ENCODE measurements at regions not wholly inside any gene's neighbourhood (a gene's known extent, or its start where the extent isn't known, plus 50 kb on each side); places are given as distances from the start of the nearest gene placed in this dataset.
"Not testable (repeated sequence)": the region's sequence is repeated elsewhere in the genome, so short reads cannot be mapped to it uniquely, and the experiment has no call there.

DNA sequence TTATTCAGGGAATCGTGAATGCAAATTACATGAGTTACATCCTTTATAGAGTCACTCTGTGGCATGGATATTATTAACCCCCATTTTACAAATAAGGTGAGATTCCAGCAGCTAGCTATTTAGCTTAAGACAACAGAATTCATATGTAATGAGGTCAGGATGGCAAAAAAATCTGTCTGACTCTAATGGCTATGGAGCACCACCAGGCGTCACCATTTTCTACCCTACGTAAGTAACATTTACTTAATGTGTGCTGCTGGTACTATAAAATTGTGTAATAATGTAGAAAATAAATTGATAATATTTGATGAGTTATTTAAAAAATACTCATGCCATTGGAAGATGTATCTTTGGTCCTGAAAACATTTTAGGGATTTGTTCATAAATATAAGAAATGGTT is 2040.1 kb upstream of the LRRTM1 start:
- Mint-ChIP-seq H3K27me3 (no peaks in the 10 kb centered on the region), H3K4me1 (no peaks in the 10 kb centered on the region), H3K9me3 (no peaks in the 10 kb centered on the region), H3K4me3 (no peak overlapping the region), H3K27ac (no peak overlapping the region), H3K36me3 (ENCODE audit: low read depth) (no peaks in the 10 kb centered on the region)
- no peak for DNase-seq
- intact Hi-C loops (cut with micrococcal nuclease), result no loop called here

DNA sequence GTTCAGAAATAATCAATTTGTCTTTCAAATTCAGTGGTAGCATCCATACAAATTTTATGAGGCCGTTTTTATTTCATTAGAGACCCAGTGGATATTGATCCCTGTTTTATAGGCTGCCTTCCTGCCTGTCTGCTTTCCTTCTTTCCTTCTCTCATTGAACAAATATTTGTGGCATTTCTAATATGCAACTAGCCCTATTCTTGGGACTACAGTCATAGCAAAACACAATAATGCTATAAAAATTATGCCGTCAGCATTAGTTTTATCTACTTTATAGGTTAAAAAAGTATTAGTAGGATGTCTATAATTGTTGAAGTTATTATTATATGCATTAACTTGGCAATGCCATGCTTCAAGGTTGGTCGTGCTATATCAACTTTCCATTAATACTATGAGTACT is 2037.8 kb upstream of the LRRTM1 start:
- DNase-seq, result no peak
- Mint-ChIP-seq H3K27me3 (no peaks in the 10 kb centered on the region), H3K4me3 (no peak overlapping the region), H3K4me1 (no peaks in the 10 kb centered on the region), H3K9me3 (no peaks in the 10 kb centered on the region), H3K36me3 (ENCODE audit: low read depth) (no peaks in the 10 kb centered on the region), H3K27ac (no peak overlapping the region)
- intact Hi-C loops (cut with micrococcal nuclease), result no loop called here

DNA sequence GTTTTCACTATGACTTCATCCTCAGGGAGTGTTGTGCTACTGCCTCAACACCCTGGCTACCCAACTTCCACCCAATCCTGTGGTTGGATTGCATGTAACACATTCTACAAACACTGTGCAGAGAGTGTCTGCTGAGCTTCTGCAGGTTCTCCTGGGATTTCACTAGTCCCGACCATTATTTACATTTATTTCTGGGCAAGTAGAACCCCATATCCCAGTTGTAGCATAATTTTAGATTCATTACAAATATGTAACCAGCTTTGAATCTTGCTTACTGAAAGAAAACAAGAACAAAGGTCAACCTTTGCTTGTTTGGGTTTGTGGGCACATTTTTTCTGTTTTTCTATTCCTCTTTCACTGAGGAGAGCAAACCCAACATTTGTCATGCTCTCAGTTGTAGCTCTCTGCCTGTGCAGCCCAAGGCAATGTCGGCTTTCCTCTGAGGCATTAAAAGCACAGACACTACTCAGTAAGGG is 2036.1 kb upstream of the LRRTM1 start:
- no peaks in the 10 kb centered on the region for H3K27me3 Mint-ChIP-seq
- no peak overlapping the region for H3K27ac Mint-ChIP-seq
- no peaks in the 10 kb centered on the region for H3K4me1 Mint-ChIP-seq
- DNase-seq, result no peak
- no peak overlapping the region for H3K4me3 Mint-ChIP-seq
- no peaks in the 10 kb centered on the region for H3K9me3 Mint-ChIP-seq
- H3K36me3 Mint-ChIP-seq (ENCODE audit: low read depth), result no peaks in the 10 kb centered on the region
- intact Hi-C loops (cut with micrococcal nuclease), result no loop called here

DNA sequence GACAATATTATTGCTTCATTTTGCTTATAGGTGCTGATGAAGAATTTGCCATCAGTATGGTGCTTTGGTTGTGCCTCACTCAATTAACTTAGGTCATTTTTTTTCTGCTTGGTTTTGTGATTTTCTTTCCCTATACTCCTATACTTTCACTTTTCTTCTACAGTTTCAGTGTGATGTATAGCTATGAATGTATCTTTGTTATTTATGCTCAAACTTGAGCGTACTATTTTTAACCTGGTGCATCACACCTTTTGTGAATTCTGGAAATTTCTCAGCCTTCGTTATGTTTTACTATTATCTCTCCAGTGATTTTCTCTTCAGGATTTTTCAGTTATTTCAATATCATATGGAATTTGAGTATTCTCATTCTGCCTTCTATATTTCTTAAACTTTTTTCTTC is 2035.3 kb upstream of the LRRTM1 start:
- Mint-ChIP-seq H3K27ac (no peak overlapping the region), H3K36me3 (ENCODE audit: low read depth) (no peaks in the 10 kb centered on the region), H3K4me1 (no peaks in the 10 kb centered on the region), H3K4me3 (no peak overlapping the region), H3K9me3 (no peaks in the 10 kb centered on the region), H3K27me3 (no peaks in the 10 kb centered on the region)
- intact Hi-C loops (cut with micrococcal nuclease), result no loop called here
- DNase-seq, result no peak

DNA sequence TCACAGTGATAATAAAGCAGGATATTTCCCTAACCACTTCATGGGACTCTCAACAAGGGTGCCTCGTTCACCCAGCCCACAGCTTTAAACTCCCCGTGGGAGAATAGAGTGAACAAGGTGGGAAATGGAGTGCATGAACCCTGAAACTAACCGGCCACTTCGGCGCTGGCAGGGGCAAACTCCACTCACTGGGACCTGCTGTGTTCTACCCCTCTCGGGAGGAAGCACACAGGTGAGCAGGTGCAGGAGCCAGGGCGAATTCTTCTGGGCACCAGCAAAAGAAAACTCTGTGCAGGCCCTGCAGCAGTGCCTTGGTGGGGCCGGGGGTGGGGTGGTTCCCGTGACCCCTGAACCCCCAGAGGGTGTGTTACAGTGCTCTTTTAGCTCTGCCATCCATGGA is 2029.1 kb upstream of the LRRTM1 start:
- H3K4me1 Mint-ChIP-seq, result no peaks in the 10 kb centered on the region
- H3K4me3 Mint-ChIP-seq, result no peak overlapping the region
- DNase-seq, result no peak
- intact Hi-C loops (cut with micrococcal nuclease), result no loop called here
- H3K9me3 Mint-ChIP-seq, result no peaks in the 10 kb centered on the region
- H3K36me3 Mint-ChIP-seq (ENCODE audit: low read depth), result no peaks in the 10 kb centered on the region
- H3K27ac Mint-ChIP-seq, result no peak overlapping the region
- no peaks in the 10 kb centered on the region for H3K27me3 Mint-ChIP-seq

DNA sequence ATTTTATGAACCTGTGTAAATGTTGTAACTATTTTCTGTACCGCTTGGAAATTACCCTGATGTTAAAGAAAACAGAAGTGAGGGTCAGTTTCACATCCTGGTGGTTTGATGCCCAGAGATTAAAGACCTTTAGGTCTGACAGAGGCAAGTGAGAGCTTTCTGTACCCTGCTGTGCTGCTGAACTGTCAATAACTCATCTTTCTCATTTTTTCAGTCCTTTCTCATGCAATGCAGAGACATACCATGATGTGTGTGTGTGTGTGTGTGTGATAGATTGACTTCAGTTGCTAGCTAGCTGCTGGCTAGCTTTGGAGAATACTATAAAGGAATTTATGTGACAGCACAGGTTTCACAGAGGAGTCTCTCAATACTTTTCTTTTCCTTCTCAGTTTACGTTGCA is 2025.6 kb upstream of the LRRTM1 start:
- Mint-ChIP-seq H3K27me3 (no peaks in the 10 kb centered on the region), H3K9me3 (peaks cover 6% of the 10 kb centered on the region), H3K4me3 (no peak overlapping the region), H3K36me3 (ENCODE audit: low read depth) (no peaks in the 10 kb centered on the region), H3K27ac (no peak overlapping the region), H3K4me1 (no peaks in the 10 kb centered on the region)
- no peak for DNase-seq
- intact Hi-C loops (cut with micrococcal nuclease), result no loop called here

DNA sequence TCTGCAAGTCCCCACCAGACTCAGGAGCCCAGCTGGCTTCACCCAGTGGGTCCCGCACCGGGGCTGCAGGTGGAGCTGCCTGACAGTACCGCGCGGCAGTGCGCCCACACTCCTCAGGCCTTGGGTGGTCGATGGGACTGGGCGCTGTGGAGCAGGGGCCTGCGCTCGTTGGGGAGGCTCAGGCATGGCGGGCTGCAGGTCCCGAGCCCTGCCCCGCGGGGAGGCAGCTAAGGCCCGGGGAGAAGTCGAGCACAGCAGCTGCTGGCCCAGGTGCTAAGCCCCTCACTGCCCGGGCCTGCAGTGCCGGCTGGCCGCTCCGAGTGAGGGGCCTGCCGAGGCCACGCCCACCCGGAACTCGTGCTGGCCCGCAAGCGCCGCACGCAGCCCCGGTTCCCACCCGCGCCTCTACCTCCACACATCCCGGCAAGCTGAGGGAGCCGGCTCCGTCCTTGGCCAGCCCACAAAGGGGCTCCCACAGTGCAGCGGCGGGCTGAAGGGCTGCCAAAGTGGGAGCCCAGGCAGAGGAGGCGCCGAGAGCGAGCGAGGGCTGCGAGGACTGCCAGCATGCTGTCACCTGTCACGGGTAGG is 2021.7 kb upstream of the LRRTM1 start:
- H3K27ac Mint-ChIP-seq; H3K4me3 Mint-ChIP-seq; DNase-seq; intact Hi-C loops (cut with micrococcal nuclease); H3K4me1 Mint-ChIP-seq; H3K27me3 Mint-ChIP-seq; H3K9me3 Mint-ChIP-seq; H3K36me3 Mint-ChIP-seq (ENCODE audit: low read depth): not testable (repeated sequence)

DNA sequence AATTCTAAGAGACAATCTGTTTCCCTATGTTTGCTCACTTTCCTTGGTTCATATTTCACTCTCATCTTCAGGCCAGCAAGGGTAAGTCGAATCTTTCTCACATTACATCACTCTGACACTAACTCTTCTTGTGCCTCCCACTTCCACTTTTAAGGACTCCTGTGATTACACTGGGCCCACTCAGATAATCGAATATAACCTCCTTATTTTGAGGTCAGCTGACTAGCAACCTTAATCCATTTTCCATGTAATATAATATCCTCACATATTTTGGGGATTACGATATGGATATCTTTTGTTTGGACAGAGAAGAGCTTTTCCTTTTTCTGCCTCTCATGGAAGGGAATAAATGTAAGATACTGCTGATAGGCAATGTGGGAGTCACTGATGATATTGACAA is 2015.7 kb upstream of the LRRTM1 start:
- Mint-ChIP-seq H3K4me3 (no peak overlapping the region), H3K36me3 (ENCODE audit: low read depth) (no peaks in the 10 kb centered on the region), H3K4me1 (no peaks in the 10 kb centered on the region), H3K27ac (no peak overlapping the region), H3K27me3 (no peaks in the 10 kb centered on the region), H3K9me3 (peaks cover 4% of the 10 kb centered on the region)
- intact Hi-C loops (cut with micrococcal nuclease), result no loop called here
- no peak for DNase-seq

DNA sequence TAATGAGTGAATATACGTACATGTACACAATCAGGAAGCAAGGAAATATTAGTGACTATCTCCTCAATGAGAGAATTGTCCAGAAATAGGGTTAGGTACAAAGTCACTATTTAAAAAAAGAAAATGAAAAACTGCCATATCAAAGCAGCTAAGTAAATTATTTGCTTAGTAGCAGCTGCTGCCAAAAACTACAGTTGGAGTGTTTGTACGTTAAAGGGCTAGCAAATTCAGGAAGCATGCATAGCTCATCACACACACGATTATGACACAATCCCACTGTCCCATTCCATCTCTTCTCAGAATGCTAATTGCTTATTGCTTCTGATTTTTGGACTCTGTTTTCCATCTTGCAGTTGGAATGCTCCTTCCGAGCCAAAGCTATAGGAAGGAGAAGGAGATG is 2012.5 kb upstream of the LRRTM1 start:
- no peaks in the 10 kb centered on the region for H3K27me3 Mint-ChIP-seq
- H3K9me3 Mint-ChIP-seq, result no peaks in the 10 kb centered on the region

DNA sequence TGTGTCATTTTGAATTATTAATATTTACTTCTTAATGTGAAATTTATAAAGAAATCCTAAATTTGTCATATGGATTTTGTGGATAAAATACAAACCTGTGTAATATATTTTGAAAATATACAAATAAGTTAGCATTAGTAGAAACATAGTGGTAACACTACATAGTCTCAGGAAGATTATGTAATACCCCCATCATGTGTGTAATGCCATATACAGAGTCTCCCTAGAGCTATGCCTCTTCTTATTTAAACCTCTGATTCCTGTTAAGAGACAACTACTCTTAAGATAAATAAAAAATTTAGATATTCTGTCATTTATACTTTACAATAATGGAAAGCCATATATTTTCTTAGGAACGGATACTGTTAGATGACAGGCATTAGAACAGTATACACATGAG is 2012.0 kb upstream of the LRRTM1 start:
- Mint-ChIP-seq H3K4me1 (no peaks in the 10 kb centered on the region), H3K27me3 (no peaks in the 10 kb centered on the region), H3K4me3 (no peak overlapping the region), H3K36me3 (ENCODE audit: low read depth) (no peaks in the 10 kb centered on the region), H3K27ac (no peak overlapping the region), H3K9me3 (no peaks in the 10 kb centered on the region)
- intact Hi-C loops (cut with micrococcal nuclease), result no loop called here
- no peak for DNase-seq

More for the DNA sequence above, 2012.5 kb upstream of the LRRTM1 start:
- H3K27ac Mint-ChIP-seq, result no peak overlapping the region
- intact Hi-C loops (cut with micrococcal nuclease), result no loop called here
- H3K4me1 Mint-ChIP-seq, result no peaks in the 10 kb centered on the region
- H3K4me3 Mint-ChIP-seq, result no peak overlapping the region
- H3K36me3 Mint-ChIP-seq (ENCODE audit: low read depth), result no peaks in the 10 kb centered on the region
- no peak for DNase-seq

DNA sequence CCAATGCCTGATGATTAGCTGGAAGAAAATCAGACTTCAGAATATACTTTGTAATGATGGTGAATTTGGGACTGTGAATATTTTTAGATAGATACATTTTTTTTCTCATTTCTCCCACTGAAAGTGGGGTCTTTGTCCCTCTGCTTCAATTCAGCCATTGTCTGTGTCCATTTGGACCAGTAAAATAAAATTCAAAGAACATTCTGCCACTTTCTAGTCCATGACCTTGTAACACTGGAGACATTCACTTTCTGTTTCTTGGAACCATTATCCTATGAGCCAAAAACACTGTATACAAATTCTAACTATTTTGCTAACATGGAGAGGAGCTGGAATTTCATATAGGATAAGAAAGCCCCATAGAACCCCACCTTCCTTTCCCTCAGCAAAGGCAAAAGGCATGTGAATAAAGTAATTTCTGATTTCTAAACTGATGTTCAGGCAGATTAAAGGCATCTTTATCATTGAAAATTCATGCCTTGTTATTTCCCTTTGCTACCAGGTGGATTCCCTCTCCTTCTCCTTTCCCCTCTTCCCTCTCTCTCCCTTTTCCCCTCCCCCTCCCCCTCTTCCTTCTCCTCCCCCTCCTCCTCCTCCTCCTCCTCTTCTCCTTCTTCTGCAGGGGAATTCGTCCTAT is 2010.4 kb upstream of the LRRTM1 start:
- H3K9me3 Mint-ChIP-seq, result no peaks in the 10 kb centered on the region
- H3K4me1 Mint-ChIP-seq, result no peaks in the 10 kb centered on the region
- H3K27ac Mint-ChIP-seq, result no peak overlapping the region
- H3K27me3 Mint-ChIP-seq, result no peaks in the 10 kb centered on the region
- DNase-seq, result no peak
- no peak overlapping the region for H3K4me3 Mint-ChIP-seq
- intact Hi-C loops (cut with micrococcal nuclease), result no loop called here
- H3K36me3 Mint-ChIP-seq (ENCODE audit: low read depth), result no peaks in the 10 kb centered on the region

DNA sequence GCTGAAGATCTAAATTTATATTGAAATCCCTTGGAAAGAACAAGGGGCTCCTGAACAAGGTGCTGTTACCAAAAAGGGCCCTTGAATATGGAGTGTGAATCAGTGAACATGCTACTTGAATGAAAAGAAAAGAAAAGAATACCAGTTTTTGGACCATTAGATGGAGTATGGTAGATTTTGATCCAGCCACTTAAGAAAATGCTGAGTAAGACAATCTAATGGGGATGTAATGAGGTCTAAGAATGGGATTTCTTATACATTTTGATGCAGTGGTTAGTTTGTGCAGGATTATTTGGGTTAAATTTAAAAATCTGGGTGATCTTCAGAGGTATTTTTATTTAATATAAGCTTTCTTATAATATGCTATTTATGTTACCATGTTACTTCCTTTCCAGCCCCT is 2003.0 kb upstream of the LRRTM1 start:
- no peaks in the 10 kb centered on the region for H3K36me3 Mint-ChIP-seq (ENCODE audit: low read depth)
- H3K27me3 Mint-ChIP-seq, result no peaks in the 10 kb centered on the region
- intact Hi-C loops (cut with micrococcal nuclease), result no loop called here
- no peak overlapping the region for H3K27ac Mint-ChIP-seq
- no peak for DNase-seq
- no peak overlapping the region for H3K4me3 Mint-ChIP-seq
- H3K9me3 Mint-ChIP-seq, result peaks cover 7% of the 10 kb centered on the region
- no peaks in the 10 kb centered on the region for H3K4me1 Mint-ChIP-seq

DNA sequence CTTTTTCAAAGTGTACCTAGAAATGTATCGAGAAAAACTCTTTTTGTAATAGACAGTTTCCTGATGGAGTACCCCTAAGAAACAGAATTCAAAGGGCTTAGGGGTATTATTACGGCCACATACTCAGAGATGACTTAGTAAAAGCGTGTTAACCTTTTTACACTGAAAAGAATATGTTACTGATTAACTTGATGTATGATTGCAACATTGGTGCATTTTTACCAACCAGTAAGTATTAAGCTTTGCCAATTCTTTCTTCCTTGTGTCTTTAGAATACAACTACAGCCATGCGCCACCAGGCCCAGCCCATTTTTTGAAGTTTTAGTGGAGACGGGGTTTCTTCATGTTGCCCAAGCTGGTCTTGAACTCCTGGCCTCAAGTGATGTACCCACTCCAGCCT is 1997.0 kb upstream of the LRRTM1 start:
- H3K36me3 Mint-ChIP-seq (ENCODE audit: low read depth), result no peaks in the 10 kb centered on the region
- peaks cover 5% of the 10 kb centered on the region for H3K9me3 Mint-ChIP-seq
- intact Hi-C loops (cut with micrococcal nuclease), result no loop called here
- H3K4me3 Mint-ChIP-seq, result no peak overlapping the region
- no peak overlapping the region for H3K27ac Mint-ChIP-seq
- H3K4me1 Mint-ChIP-seq, result no peaks in the 10 kb centered on the region
- no peaks in the 10 kb centered on the region for H3K27me3 Mint-ChIP-seq
- no peak for DNase-seq

DNA sequence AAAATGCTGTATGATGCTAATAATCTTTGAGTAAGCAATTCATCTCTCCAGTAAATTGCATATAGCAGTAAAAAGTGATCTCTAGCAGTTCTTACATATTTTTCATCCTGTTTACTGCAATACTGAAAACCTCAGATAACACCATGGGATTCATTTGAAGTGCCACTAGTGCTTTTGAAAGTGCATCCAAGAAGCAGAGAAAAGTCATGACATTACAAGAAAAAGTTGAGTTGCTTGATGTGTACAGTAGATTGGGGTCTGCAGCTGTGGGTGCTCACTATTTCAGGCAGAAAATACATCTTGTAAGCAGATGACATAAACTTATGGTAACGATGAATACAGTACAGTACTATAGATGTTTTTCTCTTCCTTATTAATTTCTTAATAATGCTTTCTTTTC is 1984.9 kb upstream of the LRRTM1 start:
- Mint-ChIP-seq H3K4me3 (no peak overlapping the region), H3K27ac (no peak overlapping the region), H3K27me3 (no peaks in the 10 kb centered on the region), H3K36me3 (ENCODE audit: low read depth) (no peaks in the 10 kb centered on the region), H3K4me1 (no peaks in the 10 kb centered on the region), H3K9me3 (peaks cover 12% of the 10 kb centered on the region)
- intact Hi-C loops (cut with micrococcal nuclease), result no loop called here
- DNase-seq, result no peak

DNA sequence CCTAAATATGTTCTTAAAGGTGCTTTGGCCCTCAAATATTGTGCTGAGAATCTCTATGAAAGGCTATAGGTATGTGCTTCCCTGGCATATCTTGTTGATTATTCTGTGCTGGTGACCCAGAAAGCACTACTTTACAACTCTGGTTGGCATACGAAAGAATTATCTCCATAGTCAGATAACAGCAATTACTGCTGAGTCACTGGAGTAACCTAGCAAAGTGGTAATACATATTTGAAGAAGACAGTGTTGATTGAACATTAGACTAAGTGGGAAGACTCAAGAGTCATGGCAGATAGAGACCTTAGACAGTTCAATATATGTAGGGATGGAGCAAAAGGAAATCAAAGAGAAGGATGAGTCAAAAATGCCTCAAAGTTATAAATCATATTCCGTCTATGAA is 1978.5 kb upstream of the LRRTM1 start:
- intact Hi-C loops (cut with micrococcal nuclease), result no loop called here
- no peaks in the 10 kb centered on the region for H3K36me3 Mint-ChIP-seq (ENCODE audit: low read depth)
- no peak overlapping the region for H3K27ac Mint-ChIP-seq
- no peaks in the 10 kb centered on the region for H3K4me1 Mint-ChIP-seq
- no peaks in the 10 kb centered on the region for H3K27me3 Mint-ChIP-seq
- H3K9me3 Mint-ChIP-seq, result no peaks in the 10 kb centered on the region
- no peak for DNase-seq
- H3K4me3 Mint-ChIP-seq, result no peak overlapping the region

Data from activated CD4-positive, alpha-beta T cell treated with anti-CD3 and anti-CD28 coated beads, Interleukin-2, amount 10 ng/mL, durations not matched to agents 24 days and 14 days (primary cell).